Activated CD8-positive, alpha-beta T cell treated with anti-CD3 and anti-CD28 coated beads for 36 hours (primary cell): ENCODE measurements at regions not wholly inside any gene's neighbourhood (a gene's known extent, or its start where the extent isn't known, plus 50 kb on each side); places are given as distances from the start of the nearest gene placed in this dataset.

Experiments
- ATAC-seq: fragments of 200-7000 bp; cut with Tn5 transposase; one replicate; pipeline ENCODE4 v1.10.0; 2021; ENCODE audit warnings: mild to moderate bottlenecking, moderate library complexity
- CTCF ChIA-PET: fragments of 350-600 bp; sonication (Branson Sonifier 250); formaldehyde crosslinking; loops from one replicate; lab custom pipeline; 2021; ENCODE audit warnings: antibody characterized with exemption; lab: Charles Lee
- POLR2A ChIA-PET: fragments of 350-600 bp; sonication (Branson Sonifier 250); formaldehyde crosslinking; loops from one replicate; lab custom pipeline; 2021; ENCODE audit warnings: antibody characterized with exemption; lab: Charles Lee
- DNase-seq: peaks from one replicate; pipeline ENCODE4 v3.0.0-alpha.2; 2020
- H3K27ac Mint-ChIP-seq: one replicate; pipeline ENCODE4 v1.8.0; 2021; ENCODE audit warnings: mild to moderate bottlenecking, mixed read lengths
- H3K27me3 Mint-ChIP-seq: one replicate; pipeline ENCODE4 v1.8.0; 2021; ENCODE audit warnings: mixed read lengths
- H3K36me3 Mint-ChIP-seq: one replicate; pipeline ENCODE4 v1.8.0; 2021; ENCODE audit warnings: low read depth, mixed read lengths
- H3K4me1 Mint-ChIP-seq: one replicate; pipeline ENCODE4 v1.8.0; 2021; ENCODE audit warnings: low read depth, mixed read lengths
- H3K4me3 Mint-ChIP-seq: one replicate; pipeline ENCODE4 v1.8.0; 2021; ENCODE audit warnings: mild to moderate bottlenecking, moderate library complexity, mixed read lengths
- H3K9me3 Mint-ChIP-seq: one replicate; pipeline ENCODE4 v1.8.0; 2021; ENCODE audit warnings: mixed read lengths
- intact Hi-C: fragments of 100-400 bp; cut with micrococcal nuclease; formaldehyde crosslinking; loops from one replicate; pipeline ENCODE4 v1.10.0; 2022
- TF ChIP-seq, protein P1 (sequence below): fragments of 200-600 bp; IDR thresholded peaks from one replicate; pipeline ENCODE4 v1.8.0; 2022; ENCODE audit warnings: antibody characterized with exemption, mild to moderate bottlenecking

DNA sequence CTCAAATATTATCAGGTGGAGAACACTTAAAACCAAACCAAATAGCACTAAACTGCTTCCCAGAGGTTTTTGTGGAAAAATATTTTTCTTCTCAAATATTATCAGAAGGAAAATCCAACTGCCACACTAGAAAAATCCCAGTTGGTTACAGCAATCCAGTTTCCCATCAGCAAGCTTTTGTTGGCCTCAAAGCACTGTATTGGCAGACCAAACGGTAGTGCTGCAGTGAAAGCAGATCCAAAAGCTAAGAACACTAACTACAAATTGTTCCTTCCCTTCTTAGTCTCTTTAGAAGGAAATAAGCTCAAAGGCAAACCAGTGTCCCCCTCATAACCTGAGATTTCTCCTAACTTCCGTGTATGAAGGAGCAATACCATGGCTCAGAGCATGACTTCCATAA is 105.3 kb downstream of the TRIM36 start:
- TF ChIP-seq, protein P1, sequence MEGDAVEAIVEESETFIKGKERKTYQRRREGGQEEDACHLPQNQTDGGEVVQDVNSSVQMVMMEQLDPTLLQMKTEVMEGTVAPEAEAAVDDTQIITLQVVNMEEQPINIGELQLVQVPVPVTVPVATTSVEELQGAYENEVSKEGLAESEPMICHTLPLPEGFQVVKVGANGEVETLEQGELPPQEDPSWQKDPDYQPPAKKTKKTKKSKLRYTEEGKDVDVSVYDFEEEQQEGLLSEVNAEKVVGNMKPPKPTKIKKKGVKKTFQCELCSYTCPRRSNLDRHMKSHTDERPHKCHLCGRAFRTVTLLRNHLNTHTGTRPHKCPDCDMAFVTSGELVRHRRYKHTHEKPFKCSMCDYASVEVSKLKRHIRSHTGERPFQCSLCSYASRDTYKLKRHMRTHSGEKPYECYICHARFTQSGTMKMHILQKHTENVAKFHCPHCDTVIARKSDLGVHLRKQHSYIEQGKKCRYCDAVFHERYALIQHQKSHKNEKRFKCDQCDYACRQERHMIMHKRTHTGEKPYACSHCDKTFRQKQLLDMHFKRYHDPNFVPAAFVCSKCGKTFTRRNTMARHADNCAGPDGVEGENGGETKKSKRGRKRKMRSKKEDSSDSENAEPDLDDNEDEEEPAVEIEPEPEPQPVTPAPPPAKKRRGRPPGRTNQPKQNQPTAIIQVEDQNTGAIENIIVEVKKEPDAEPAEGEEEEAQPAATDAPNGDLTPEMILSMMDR, result no peak
- ATAC-seq (no peak), DNase-seq (no peak)
- Mint-ChIP-seq H3K36me3 (no peaks in the 10 kb centered on the region), H3K4me3 (no peak overlapping the region), H3K27me3 (peaks cover 1% of the 10 kb centered on the region), H3K4me1 (peaks cover 13% of the 10 kb centered on the region), H3K9me3 (peaks cover 2% of the 10 kb centered on the region), H3K27ac (no peak overlapping the region)
- intact Hi-C loops, result no loop called here
- CTCF ChIA-PET, result interaction anchor here (0.6 kb wide), 1 partner anchor 356 kb away, joined by 3 read pairs; no protein-coding TSS in a partner anchor
- POLR2A ChIA-PET, result no interaction called here

DNA sequence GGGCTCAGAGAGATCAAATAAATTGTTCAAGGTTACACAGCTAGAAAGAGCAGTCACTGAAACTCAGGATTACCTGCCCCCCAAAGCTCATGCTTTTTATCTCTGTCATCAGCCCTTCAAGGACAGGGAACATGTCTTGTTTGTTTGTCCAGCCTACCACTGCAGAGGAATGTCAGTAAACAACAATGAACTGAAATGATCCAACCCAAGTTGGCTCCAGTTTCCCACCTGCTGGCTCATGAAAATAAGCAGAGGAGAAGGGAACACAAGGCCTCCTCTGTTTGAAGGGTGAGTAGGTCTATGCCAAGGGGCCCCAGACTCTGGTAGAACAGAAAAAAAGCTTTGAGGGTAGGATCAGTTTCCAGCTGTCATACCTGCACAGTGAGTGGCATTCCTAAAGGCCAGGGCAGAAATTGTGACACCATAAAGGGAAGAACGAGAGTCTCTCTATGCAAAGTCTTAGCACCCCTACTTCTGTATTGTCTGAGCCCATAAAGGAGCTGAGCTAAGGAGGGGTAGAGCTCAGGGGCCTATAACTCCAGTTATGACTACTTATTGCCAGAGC is 115.2 kb downstream of the TRIM36 start:
- ATAC-seq, result no peak
- POLR2A ChIA-PET, result no interaction called here
- intact Hi-C loops, result no loop called here
- H3K36me3 Mint-ChIP-seq, result no peaks in the 10 kb centered on the region
- peaks cover 9% of the 10 kb centered on the region for H3K27me3 Mint-ChIP-seq
- TF ChIP-seq, protein P1, result no peak
- no peaks in the 10 kb centered on the region for H3K4me1 Mint-ChIP-seq
- no peak overlapping the region for H3K4me3 Mint-ChIP-seq
- no peak for DNase-seq
- H3K27ac Mint-ChIP-seq, result no peak overlapping the region
- CTCF ChIA-PET, result no interaction called here
- H3K9me3 Mint-ChIP-seq, result no peaks in the 10 kb centered on the region

DNA sequence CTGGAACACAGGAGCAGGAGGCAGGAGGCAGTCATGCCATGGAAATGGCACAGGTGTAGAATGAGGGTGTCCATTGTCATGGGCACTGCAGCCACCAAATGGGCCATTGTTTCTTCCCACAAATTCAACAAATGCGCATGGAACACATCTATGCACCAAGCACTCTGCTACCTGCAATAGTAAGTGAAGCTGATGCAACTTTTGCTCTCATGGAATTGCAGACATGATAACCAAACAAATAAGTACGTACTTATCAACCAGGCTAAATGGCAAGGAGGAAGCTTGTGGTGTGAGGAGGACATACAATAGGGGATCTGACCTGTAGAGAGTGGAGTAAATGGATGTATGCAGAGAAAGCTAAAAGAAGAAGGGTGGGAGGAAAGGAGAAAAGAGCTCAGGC is 116.8 kb downstream of the TRIM36 start:
- intact Hi-C loops, result no loop called here
- H3K27me3 Mint-ChIP-seq, result peaks cover 13% of the 10 kb centered on the region
- no peak overlapping the region for H3K4me3 Mint-ChIP-seq
- ChIA-PET POLR2A (no interaction called here), CTCF (no interaction called here)
- ATAC-seq (no peak), DNase-seq (no peak)
- H3K36me3 Mint-ChIP-seq, result no peaks in the 10 kb centered on the region
- no peak overlapping the region for H3K27ac Mint-ChIP-seq
- no peaks in the 10 kb centered on the region for H3K4me1 Mint-ChIP-seq
- TF ChIP-seq, protein P1, result no peak
- H3K9me3 Mint-ChIP-seq, result no peaks in the 10 kb centered on the region

DNA sequence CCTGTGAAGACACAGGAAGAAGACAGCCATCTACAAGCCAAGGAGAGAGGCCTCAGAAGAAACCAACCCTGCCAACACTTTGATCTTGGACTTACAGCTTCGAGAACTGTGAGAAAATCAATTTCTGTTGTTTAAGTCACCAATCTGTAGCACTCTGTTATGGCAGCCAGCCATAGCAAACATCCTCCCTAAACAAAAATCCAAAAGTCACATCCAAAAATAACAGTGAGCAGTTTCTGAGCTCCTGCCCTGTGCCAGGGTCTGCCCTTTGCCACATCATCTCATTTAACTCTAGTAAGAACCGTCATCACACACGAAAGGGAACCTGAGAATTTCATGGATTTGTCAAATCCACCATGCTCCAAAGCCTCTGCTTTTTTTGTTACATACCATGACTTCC is 118.8 kb downstream of the TRIM36 start:
- H3K9me3 Mint-ChIP-seq, result no peaks in the 10 kb centered on the region
- DNase-seq (no peak), ATAC-seq (no peak)
- no peak overlapping the region for H3K4me3 Mint-ChIP-seq
- ChIA-PET POLR2A (no interaction called here), CTCF (no interaction called here)
- H3K27me3 Mint-ChIP-seq, result peaks cover 9% of the 10 kb centered on the region
- no peaks in the 10 kb centered on the region for H3K4me1 Mint-ChIP-seq
- intact Hi-C loops, result no loop called here
- no peaks in the 10 kb centered on the region for H3K36me3 Mint-ChIP-seq
- TF ChIP-seq, protein P1, result no peak
- H3K27ac Mint-ChIP-seq, result no peak overlapping the region

DNA sequence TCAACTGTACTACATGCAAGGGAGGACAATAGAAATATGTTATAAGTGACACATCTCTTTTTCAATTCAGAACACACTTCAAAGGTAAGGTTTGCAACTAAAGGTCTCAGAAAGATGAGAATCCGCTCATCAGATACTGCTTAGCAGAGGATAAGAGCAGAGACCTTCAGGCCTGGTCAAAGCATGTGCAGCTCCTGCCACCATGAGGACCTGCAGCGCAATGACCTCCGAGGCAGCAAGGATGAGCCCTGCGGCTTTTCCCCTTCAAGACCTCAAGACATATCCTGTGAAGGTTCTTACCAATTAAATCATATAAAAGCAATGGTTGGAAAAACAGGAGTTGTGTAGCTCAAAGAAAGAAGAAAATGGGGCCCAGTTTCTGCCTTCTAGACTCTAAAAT is 135.8 kb downstream of the TRIM36 start:
- no peak overlapping the region for H3K27ac Mint-ChIP-seq
- no peaks in the 10 kb centered on the region for H3K36me3 Mint-ChIP-seq
- peaks cover 7% of the 10 kb centered on the region for H3K9me3 Mint-ChIP-seq
- peak; percentile 4 for DNase-seq
- peaks cover 5% of the 10 kb centered on the region for H3K27me3 Mint-ChIP-seq
- no peaks in the 10 kb centered on the region for H3K4me1 Mint-ChIP-seq
- ChIA-PET POLR2A (no interaction called here), CTCF (no interaction called here)
- no peak overlapping the region for H3K4me3 Mint-ChIP-seq
- TF ChIP-seq, protein P1, result no peak
- intact Hi-C loops, result no loop called here
- no peak for ATAC-seq
